ENCODE measurements at regions not wholly inside any gene's neighbourhood (a gene's known extent, or its start where the extent isn't known, plus 50 kb on each side); places are given as distances from the start of the nearest gene placed in this dataset.
"Not testable (repeated sequence)": the region's sequence is repeated elsewhere in the genome, so short reads cannot be mapped to it uniquely, and the experiment has no call there.

DNA sequence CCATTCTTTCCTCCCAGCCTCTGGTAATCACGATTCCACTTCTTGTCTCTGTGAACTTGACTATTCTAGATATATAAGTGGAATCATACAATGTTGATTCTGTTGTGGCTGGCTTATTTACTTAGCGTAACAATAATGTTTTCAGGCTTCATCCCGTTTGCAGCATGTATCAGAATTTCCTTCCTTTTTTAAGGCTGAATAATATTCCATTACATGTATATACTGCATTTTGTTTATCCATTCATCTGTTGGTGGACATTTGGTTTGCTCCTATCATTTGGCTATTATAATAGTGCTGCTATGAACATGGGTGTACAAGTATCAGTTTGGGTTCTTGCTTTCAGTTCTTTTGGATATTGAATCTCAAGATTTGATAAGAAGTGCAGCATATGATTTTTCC is 239.7 kb upstream of the ZNF608 start:
- Histone ChIP-seq H3K4me3 (ENCODE audit: low read depth, low read length) (no peak overlapping the region), H3K27me3 (ENCODE audit: control insufficient read depth, insufficient read depth, low read length) (no peaks in the 10 kb centered on the region), H3K36me3 (ENCODE audit: control insufficient read depth, insufficient read depth, low read length) (no peaks in the 10 kb centered on the region)
- TF ChIP-seq, protein P1, sequence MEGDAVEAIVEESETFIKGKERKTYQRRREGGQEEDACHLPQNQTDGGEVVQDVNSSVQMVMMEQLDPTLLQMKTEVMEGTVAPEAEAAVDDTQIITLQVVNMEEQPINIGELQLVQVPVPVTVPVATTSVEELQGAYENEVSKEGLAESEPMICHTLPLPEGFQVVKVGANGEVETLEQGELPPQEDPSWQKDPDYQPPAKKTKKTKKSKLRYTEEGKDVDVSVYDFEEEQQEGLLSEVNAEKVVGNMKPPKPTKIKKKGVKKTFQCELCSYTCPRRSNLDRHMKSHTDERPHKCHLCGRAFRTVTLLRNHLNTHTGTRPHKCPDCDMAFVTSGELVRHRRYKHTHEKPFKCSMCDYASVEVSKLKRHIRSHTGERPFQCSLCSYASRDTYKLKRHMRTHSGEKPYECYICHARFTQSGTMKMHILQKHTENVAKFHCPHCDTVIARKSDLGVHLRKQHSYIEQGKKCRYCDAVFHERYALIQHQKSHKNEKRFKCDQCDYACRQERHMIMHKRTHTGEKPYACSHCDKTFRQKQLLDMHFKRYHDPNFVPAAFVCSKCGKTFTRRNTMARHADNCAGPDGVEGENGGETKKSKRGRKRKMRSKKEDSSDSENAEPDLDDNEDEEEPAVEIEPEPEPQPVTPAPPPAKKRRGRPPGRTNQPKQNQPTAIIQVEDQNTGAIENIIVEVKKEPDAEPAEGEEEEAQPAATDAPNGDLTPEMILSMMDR (IDR thresholded peaks at IDR 0.05; ENCODE audit: insufficient read depth, low read length, poor library complexity, severe bottlenecking) = no peak
- DNase-seq (ENCODE audit: low read depth) = no peak

DNA sequence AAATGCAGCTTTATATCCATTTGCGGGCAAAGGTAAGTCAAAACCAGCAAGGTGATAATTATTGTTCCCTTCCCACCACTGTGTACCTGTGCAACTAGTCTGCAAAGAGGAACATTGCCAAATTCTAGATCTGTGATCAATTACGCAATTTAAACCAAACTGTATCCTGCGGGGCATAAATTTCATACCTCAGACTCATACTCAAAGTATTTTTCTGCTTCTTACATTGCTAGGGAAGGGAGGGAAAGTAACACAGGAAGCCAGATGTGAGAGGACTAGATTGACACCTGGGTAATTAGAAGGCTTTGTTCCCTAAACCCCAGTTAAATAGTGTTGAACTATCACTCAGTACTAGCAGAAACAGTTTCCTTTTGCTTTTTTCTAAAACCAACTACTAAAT is 240.2 kb upstream of the ZNF608 start:
- Histone ChIP-seq H3K36me3 (ENCODE audit: control insufficient read depth, insufficient read depth, low read length) (no peaks in the 10 kb centered on the region), H3K4me3 (ENCODE audit: low read depth, low read length) (no peak overlapping the region), H3K27me3 (ENCODE audit: control insufficient read depth, insufficient read depth, low read length) (no peaks in the 10 kb centered on the region)
- no peak for DNase-seq (ENCODE audit: low read depth)
- TF ChIP-seq, protein P1 (IDR thresholded peaks at IDR 0.05; ENCODE audit: insufficient read depth, low read length, poor library complexity, severe bottlenecking) = no peak

DNA sequence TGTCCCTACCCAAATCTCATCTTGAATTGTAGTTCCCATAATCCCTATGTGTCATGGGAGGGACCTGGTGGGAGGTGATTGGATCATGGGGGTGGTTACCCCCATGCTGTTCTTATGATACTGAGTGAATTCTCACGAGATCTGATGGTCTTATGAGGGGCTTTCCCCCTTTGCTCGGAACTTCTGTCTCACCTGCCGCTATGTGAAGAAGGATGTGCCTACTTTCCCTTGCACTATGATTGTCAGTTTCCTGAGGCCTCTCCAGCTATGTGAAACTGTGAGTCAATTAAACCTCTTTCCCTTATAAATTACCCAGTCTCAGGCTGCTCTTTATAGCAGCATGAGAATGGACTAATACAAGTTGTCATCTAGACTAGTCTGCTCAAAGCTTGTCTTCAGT is 241.3 kb upstream of the ZNF608 start:
- not testable (repeated sequence) for H3K36me3 ChIP-seq (ENCODE audit: control insufficient read depth, insufficient read depth, low read length); H3K4me3 ChIP-seq (ENCODE audit: low read depth, low read length); DNase-seq (ENCODE audit: low read depth); H3K27me3 ChIP-seq (ENCODE audit: control insufficient read depth, insufficient read depth, low read length)

DNA sequence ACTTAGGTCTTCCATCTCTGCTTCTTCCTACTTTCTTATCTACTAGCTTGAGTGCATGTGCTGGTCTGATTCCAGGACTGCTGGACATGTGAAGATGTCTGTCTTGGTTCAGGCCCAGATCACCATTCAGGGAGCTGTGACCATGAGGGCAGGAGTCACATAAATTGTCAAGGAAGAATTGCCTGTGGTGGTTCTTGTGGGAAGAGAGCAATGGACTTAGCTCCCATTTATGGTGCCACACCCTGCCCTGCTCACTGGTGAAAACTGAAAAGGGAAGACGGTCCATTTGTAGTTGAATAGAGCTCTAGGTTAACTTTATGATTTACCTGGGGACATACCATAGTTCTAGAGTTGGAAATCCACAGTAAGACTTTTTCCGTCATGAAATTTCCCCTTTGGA is 244.3 kb upstream of the ZNF608 start:
- Histone ChIP-seq H3K4me3 (ENCODE audit: low read depth, low read length) (no peak overlapping the region), H3K27me3 (ENCODE audit: control insufficient read depth, insufficient read depth, low read length) (no peaks in the 10 kb centered on the region), H3K36me3 (ENCODE audit: control insufficient read depth, insufficient read depth, low read length) (no peaks in the 10 kb centered on the region)
- DNase-seq (ENCODE audit: low read depth) = no peak
- TF ChIP-seq, protein P1 (IDR thresholded peaks at IDR 0.05; ENCODE audit: insufficient read depth, low read length, poor library complexity, severe bottlenecking) = no peak

DNA sequence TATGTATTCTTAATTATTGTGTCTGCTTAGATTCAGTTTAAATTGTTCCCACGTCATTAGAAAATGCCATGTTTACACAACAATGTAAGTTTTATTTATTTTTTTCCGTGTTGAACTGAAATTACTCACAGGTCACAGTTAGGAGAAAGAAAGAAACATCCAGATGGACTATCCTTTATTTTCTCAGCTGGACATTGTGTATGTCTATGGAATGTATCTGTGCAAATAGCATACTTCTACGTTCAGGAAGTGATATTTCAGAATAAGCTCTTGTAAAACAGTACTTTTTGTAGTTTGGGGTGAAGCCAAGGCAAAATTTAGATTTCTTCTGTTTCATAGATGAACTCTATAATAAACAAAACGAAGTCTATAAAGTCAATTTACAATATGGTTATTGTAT is 249.0 kb upstream of the ZNF608 start:
- Histone ChIP-seq H3K27me3 (ENCODE audit: control insufficient read depth, insufficient read depth, low read length) (no peaks in the 10 kb centered on the region), H3K36me3 (ENCODE audit: control insufficient read depth, insufficient read depth, low read length) (no peaks in the 10 kb centered on the region), H3K4me3 (ENCODE audit: low read depth, low read length) (no peak overlapping the region)
- no peak for DNase-seq (ENCODE audit: low read depth)
- TF ChIP-seq, protein P1 (IDR thresholded peaks at IDR 0.05; ENCODE audit: insufficient read depth, low read length, poor library complexity, severe bottlenecking) = no peak

DNA sequence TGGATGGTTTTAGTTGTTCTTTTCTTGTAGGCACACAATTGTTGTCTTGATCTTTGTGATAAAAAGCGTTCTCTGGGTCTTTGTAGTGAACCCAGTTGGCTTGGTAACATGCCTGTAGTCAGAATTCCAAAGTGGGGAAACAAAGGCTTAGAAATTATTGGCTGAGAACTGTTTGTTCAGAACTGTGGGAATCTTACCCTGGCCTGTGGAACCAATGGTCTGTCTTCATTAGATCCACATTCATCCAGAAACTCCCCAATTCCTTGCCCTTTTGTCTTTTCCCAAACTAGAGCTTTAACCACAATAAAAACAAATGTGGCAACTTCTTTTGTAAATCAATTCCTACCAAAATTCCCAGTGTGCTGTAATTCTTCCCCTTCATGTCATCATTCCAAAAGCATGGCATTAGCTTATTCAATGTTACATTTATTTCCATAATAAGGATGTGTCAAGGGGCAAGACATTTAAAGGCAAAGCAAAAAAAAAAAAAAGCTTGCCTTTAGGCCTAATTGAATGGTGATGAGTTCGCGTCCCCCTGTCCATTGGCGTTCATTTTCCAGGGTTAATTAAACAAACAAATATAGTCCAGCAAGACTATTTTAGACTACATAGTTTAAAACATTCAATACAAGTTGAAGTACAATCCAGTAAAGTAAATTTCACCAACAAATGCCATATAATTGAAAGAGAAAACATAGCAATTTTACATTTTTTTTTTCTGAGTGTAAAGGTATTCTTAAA is 249.8 kb upstream of the ZNF608 start:
- Histone ChIP-seq H3K36me3 (ENCODE audit: control insufficient read depth, insufficient read depth, low read length) (no peaks in the 10 kb centered on the region), H3K4me3 (ENCODE audit: low read depth, low read length) (no peak overlapping the region), H3K27me3 (ENCODE audit: control insufficient read depth, insufficient read depth, low read length) (no peaks in the 10 kb centered on the region)
- no peak for DNase-seq (ENCODE audit: low read depth)
- TF ChIP-seq, protein P1 (IDR thresholded peaks at IDR 0.05; ENCODE audit: insufficient read depth, low read length, poor library complexity, severe bottlenecking) = no peak

Data from kidney epithelial cell (primary cell).